Upper lobe of left lung (tissue), 6 donors: ENCODE measurements at regions not wholly inside any gene's neighbourhood (a gene's known extent, or its start where the extent isn't known, plus 50 kb on each side); places are given as distances from the start of the nearest gene placed in this dataset.
"Not testable (repeated sequence)": the region's sequence is repeated elsewhere in the genome, so short reads cannot be mapped to it uniquely, and the experiment has no call there.

Experiments used
- ATAC-seq, 2 donors: fragments of 200-7000 bp; cut with Tn5 transposase; one replicate each; pipeline ENCODE4 v1.9.1; 2022; ENCODE audit warnings: mild to moderate bottlenecking in 2 of 2, moderate library complexity in 2 of 2; ENCODE audit not compliant: low FRiP score in 2 of 2
- DNase-seq, 2 donors: peaks; one replicate each; pipeline ENCODE4 v3.0.0-alpha.2; 2019 to 2020
- H3K27ac ChIP-seq, 4 donors: fragments of 200-600 bp; sonication (generic); one replicate each; pipeline ENCODE4 v1.5.1; 2016 to 2019
- H3K27me3 ChIP-seq, 4 donors: fragments of 200-600 bp; sonication (generic); one replicate each; pipeline ENCODE4 v1.5.1; 2017 to 2019
- H3K36me3 ChIP-seq, 4 donors: fragments of 200-600 bp; sonication (generic); one replicate each; pipeline ENCODE4 v1.5.1; 2016 to 2019
- H3K4me1 ChIP-seq, 4 donors: fragments of 200-600 bp; sonication (generic); one replicate each; pipeline ENCODE4 v1.5.1; 2018 to 2019
- H3K4me3 ChIP-seq, 4 donors: fragments of 200-600 bp; sonication (generic); one replicate each; pipeline ENCODE4 v1.5.1; 2017 to 2019; ENCODE audit warnings: mild to moderate bottlenecking in 2 of 4, moderate library complexity in 1 of 4
- H3K9me3 ChIP-seq, 4 donors: fragments of 200-600 bp; sonication (generic); one replicate each; pipeline ENCODE4 v1.5.1; 2018 to 2019
- EP300 ChIP-seq, 4 donors: sonication (generic); formaldehyde crosslinking; IDR thresholded peaks; one replicate each; pipeline ENCODE4 v1.5.1; 2017; ENCODE audit warnings: antibody characterized with exemption in 4 of 4, control low read depth in 2 of 4
- POLR2A ChIP-seq, 4 donors: fragments of 450-650 bp; IDR thresholded peaks; one replicate each; pipeline ENCODE4 v1.5.1; 2016 to 2017; ENCODE audit warnings: antibody characterized with exemption in 4 of 4, mild to moderate bottlenecking in 2 of 4
- POLR2AphosphoS5 ChIP-seq, 2 donors: sonication (generic); formaldehyde crosslinking; IDR thresholded peaks; one replicate each; pipeline ENCODE4 v1.5.1; 2017; ENCODE audit warnings: antibody characterized with exemption in 2 of 2
- WGBS, 2 donors: methylation state at CpG; one replicate each; pipeline ENCODE4 v1.1.5; 2017 to 2018; 5-methylcytosine and 5-hydroxymethylcytosine counted together
- TF ChIP-seq, protein P1 (sequence below), 6 experiments: fragments of 450-650 bp in 4 of 6; fragments of 200-600 bp in 2 of 6; sonication (generic) in 2 of 6; IDR thresholded peaks; one replicate each; pipeline ENCODE4 v1.5.1; 2016 to 2019; ENCODE audit warnings: antibody characterized with exemption in 6 of 6
- donor health status: DM: no; HTN: no; CAD: no; lungs with moderate emphysema.
- donor health status: DM: no; HTN: yes; CAD: no; lungs with severe emphysema.

DNA sequence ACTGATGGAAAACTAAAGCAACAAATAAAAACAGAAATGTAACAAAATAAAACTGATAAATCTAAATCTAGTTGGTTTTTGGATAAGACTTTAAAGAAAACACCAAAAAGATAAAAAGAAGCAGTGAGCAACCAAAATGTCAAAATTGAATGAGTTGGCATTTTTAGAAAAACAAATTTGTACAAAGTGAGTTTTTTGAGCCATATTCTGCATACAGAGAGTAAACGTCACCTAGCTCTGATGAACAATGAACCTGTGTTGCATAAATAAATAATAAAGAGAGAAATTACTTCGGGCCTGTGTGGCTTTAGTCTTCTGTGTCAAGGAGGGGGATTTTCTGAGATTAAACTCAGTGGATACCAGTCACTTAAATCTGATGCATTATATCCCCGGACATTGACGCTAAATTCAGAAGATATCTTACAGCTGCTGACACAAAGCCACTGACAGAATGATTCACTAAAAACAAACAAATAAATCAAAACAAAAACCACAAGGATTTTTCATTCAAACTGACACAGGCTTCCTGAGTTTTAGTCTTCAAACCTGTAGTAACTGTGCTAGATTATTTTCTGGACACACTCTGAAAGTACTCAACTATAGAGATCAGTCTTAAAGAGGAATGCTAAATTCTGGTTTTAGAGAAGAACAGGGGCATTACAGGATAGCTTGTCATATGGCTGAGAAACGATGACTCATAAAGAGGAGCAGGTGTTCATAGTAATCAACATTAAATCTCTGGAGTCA, 403.5 kb upstream of the ST8SIA4 start:
- no peak overlapping the region for H3K4me3 ChIP-seq
- WGBS, 2 donors: 58 to 67% methylated on average over 5 of the region's 5 CpGs
- no peaks in the 10 kb centered on the region for H3K27me3 ChIP-seq

DNA sequence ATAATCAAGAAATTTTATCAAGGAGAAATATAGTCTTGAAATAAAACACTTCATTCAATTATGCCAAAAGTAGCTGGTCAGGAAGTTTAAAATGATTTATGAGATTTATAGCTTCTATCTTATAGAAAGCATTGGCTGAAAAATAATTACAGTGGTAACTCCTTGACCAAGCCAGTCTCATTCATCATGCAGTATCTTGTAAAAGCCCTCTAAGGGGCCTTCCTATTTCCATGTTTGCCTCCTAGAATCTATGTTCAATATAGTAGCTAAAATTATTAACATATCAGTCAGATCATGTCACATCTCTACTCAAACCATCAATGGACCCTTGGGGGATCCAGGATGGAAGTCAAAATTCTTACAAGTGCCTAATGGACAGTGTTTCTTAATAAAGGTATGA, 393.4 kb upstream of the ST8SIA4 start:
- no peak for ATAC-seq
- no peak overlapping the region for H3K4me3 ChIP-seq
- no peaks in the 10 kb centered on the region for H3K36me3 ChIP-seq
- H3K27ac ChIP-seq: no peak overlapping the region
- no peaks in the 10 kb centered on the region for H3K9me3 ChIP-seq
- no peaks in the 10 kb centered on the region for H3K4me1 ChIP-seq
- no peak for DNase-seq
- H3K27me3 ChIP-seq: no peaks in the 10 kb centered on the region
- no peak for TF ChIP-seq POLR2AphosphoS5 (IDR thresholded peaks at IDR 0.05)
- no peak for TF ChIP-seq EP300 (IDR thresholded peaks at IDR 0.05)
- TF ChIP-seq POLR2A (IDR thresholded peaks at IDR 0.05): no peak
- TF ChIP-seq, protein P1, sequence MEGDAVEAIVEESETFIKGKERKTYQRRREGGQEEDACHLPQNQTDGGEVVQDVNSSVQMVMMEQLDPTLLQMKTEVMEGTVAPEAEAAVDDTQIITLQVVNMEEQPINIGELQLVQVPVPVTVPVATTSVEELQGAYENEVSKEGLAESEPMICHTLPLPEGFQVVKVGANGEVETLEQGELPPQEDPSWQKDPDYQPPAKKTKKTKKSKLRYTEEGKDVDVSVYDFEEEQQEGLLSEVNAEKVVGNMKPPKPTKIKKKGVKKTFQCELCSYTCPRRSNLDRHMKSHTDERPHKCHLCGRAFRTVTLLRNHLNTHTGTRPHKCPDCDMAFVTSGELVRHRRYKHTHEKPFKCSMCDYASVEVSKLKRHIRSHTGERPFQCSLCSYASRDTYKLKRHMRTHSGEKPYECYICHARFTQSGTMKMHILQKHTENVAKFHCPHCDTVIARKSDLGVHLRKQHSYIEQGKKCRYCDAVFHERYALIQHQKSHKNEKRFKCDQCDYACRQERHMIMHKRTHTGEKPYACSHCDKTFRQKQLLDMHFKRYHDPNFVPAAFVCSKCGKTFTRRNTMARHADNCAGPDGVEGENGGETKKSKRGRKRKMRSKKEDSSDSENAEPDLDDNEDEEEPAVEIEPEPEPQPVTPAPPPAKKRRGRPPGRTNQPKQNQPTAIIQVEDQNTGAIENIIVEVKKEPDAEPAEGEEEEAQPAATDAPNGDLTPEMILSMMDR (IDR thresholded peaks at IDR 0.05): no peak

More for the DNA sequence above, 403.5 kb upstream of the ST8SIA4 start:
- Histone ChIP-seq H3K27ac (no peak overlapping the region), H3K9me3 (no peaks in the 10 kb centered on the region), H3K36me3 (no peaks in the 10 kb centered on the region), H3K4me1 (no peaks in the 10 kb centered on the region)
- TF ChIP-seq EP300 (IDR thresholded peaks at IDR 0.05) (no peak), POLR2A (IDR thresholded peaks at IDR 0.05) (no peak)
- TF ChIP-seq, protein P1 (IDR thresholded peaks at IDR 0.05): no peak
- ATAC-seq (no peak), DNase-seq (no peak)

DNA sequence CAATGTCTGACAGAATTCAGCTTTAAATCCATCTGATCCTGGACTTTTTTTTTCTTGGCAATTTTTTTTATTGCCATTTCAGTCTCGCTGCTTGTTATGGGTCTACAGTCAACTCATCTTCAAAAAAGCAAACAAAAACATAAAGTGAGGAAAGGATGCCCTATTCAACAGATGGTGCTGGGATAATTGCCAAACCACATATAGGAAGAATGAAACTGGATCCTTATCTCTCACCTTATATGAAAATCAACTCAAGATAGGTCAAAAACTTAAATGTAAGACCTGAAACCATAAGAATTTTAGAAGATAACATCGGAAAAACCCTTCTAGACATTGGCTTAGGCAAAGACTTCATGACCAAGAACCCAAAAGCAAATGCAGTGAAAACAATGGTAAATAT, 389.1 kb upstream of the ST8SIA4 start:
- no peaks in the 10 kb centered on the region for H3K27me3 ChIP-seq
- no peak overlapping the region for H3K4me3 ChIP-seq
- no peak overlapping the region for H3K27ac ChIP-seq
- H3K36me3 ChIP-seq: no peaks in the 10 kb centered on the region
- WGBS, 2 donors: 72 to 78% methylated on average over 2 of the region's 2 CpGs
- TF ChIP-seq POLR2A (IDR thresholded peaks at IDR 0.05) (no peak), POLR2AphosphoS5 (IDR thresholded peaks at IDR 0.05) (no peak), EP300 (IDR thresholded peaks at IDR 0.05) (no peak)
- TF ChIP-seq, protein P1 (IDR thresholded peaks at IDR 0.05): no peak
- ATAC-seq: no peak
- DNase-seq: no peak
- H3K9me3 ChIP-seq: no peaks in the 10 kb centered on the region
- no peaks in the 10 kb centered on the region for H3K4me1 ChIP-seq

DNA sequence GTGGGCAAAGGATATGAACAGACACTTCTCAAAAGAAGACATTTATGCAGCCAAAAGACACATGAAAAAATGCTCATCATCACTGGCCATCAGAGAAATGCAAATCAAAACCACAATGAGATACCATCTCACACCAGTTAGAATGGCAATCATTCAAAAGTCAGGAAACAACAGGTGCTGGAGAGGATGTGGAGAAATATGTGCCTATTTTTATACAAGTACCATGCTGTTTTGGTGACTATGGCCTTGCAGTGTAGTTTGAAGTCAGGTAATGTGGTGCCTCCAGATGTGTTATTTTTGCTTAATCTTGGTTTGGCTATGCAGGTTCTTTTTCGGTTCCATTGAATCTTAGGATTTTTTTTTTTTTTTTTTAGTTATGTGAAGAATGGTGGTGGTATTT, 387.7 kb upstream of the ST8SIA4 start:
- ATAC-seq, H3K36me3 ChIP-seq, H3K27ac ChIP-seq, H3K27me3 ChIP-seq, H3K4me3 ChIP-seq, DNase-seq, H3K4me1 ChIP-seq, H3K9me3 ChIP-seq: not testable (repeated sequence)
- 95 to 96% methylated on average over 1 of the region's 1 CpG for WGBS, 2 donors

DNA sequence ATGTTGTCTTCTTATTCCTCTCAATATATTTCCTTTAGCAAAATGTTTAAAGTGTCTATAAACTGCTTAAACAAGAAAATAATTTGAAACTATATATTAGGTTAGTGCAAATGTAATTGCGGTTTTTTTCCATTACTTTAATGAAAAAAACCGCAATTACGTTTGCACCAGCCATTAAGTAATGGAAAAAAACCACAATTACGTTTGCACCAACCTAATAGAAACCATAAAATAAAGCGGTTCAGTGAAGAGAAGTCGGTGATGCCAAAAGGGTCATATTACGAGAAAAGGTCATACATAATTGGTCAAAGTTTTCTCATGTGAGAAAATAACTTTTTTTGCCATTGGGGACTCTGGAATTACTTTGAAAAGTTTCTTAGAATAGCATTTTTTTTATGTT, 385.6 kb upstream of the ST8SIA4 start:
- Histone ChIP-seq H3K36me3 (no peaks in the 10 kb centered on the region), H3K27ac (no peak overlapping the region), H3K9me3 (no peaks in the 10 kb centered on the region), H3K4me3 (no peak overlapping the region), H3K4me1 (no peaks in the 10 kb centered on the region), H3K27me3 (no peaks in the 10 kb centered on the region)
- ATAC-seq (no peak), DNase-seq (no peak)
- WGBS, 2 donors: 86 to 91% methylated on average over 7 of the region's 7 CpGs
- no peak for TF ChIP-seq POLR2A (IDR thresholded peaks at IDR 0.05)
- TF ChIP-seq, protein P1 (IDR thresholded peaks at IDR 0.05): no peak
- TF ChIP-seq EP300 (IDR thresholded peaks at IDR 0.05): no peak
- no peak for TF ChIP-seq POLR2AphosphoS5 (IDR thresholded peaks at IDR 0.05)
